B cell (primary cell): ENCODE measurements at regions not wholly inside any gene's neighbourhood (a gene's known extent, or its start where the extent isn't known, plus 50 kb on each side); places are given as distances from the start of the nearest gene placed in this dataset.

Experiments used
- EZH2 ChIP-seq: IDR thresholded peaks from 2 replicates; pipeline ENCODE4 v1.6.1; 2012; ENCODE audit warnings: borderline replicate concordance, low read depth, mild to moderate bottlenecking, moderate library complexity, low read length; ENCODE audit not compliant: insufficient read depth, poor library complexity, severe bottlenecking
- TF ChIP-seq, protein P1 (sequence below): fragments of 200-600 bp; IDR thresholded peaks from one replicate; pipeline ENCODE4 v1.8.0; 2022; ENCODE audit warnings: antibody characterized with exemption, mild to moderate bottlenecking

DNA sequence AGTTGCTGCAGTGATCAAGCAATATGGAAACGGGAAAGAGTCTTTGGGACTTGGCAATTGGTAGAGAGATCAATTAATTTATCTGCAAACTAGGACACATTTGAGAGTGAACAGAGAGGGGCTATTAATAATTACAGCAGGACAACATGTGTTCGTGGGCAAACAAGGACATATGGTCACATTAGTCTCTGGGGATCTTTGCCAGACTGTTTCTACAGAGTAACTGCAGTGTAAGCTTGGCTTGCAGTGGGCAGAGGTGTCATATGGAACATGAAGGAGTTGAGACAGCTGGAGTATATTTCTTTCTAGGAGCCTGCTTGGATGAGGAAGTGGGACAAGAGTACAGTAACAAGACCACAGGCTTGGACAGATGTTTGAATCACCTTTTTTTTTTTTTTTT, 232.1 kb upstream of the LYZL1 start:
- TF ChIP-seq, protein P1, sequence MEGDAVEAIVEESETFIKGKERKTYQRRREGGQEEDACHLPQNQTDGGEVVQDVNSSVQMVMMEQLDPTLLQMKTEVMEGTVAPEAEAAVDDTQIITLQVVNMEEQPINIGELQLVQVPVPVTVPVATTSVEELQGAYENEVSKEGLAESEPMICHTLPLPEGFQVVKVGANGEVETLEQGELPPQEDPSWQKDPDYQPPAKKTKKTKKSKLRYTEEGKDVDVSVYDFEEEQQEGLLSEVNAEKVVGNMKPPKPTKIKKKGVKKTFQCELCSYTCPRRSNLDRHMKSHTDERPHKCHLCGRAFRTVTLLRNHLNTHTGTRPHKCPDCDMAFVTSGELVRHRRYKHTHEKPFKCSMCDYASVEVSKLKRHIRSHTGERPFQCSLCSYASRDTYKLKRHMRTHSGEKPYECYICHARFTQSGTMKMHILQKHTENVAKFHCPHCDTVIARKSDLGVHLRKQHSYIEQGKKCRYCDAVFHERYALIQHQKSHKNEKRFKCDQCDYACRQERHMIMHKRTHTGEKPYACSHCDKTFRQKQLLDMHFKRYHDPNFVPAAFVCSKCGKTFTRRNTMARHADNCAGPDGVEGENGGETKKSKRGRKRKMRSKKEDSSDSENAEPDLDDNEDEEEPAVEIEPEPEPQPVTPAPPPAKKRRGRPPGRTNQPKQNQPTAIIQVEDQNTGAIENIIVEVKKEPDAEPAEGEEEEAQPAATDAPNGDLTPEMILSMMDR = no peak
- TF ChIP-seq EZH2 = no peak
